DND-41 (cell line): ENCODE measurements at regions not wholly inside any gene's neighbourhood (a gene's known extent, or its start where the extent isn't known, plus 50 kb on each side); places are given as distances from the start of the nearest gene placed in this dataset.

Experiments used
- ATAC-seq: fragments of 200-7000 bp; cut with Tn5 transposase; 3 replicates; pipeline ENCODE4 v1.9.1; 2021; ENCODE audit warnings: low read depth; ENCODE audit not compliant: insufficient read depth
- DNase-seq: peaks from one replicate; pipeline ENCODE4 v3.0.0-alpha.2; 2020
- H2AFZ ChIP-seq: 2 replicates; pipeline ENCODE4 v1.6.0; 2012; ENCODE audit warnings: low read depth, low read length
- H3K27ac ChIP-seq: 2 replicates; pipeline ENCODE4 v1.5.1; 2012; ENCODE audit warnings: low read length, inconsistent platforms
- H3K27me3 ChIP-seq: fragments of 200-600 bp; sonication (generic); 2 replicates; pipeline ENCODE4 v1.6.0; 2012; ENCODE audit warnings: low read length, mild to moderate bottlenecking, inconsistent platforms; ENCODE audit not compliant: insufficient read depth, poor library complexity
- H3K36me3 ChIP-seq: 2 replicates; pipeline ENCODE4 v1.5.1; 2012; ENCODE audit warnings: low read length, inconsistent platforms; ENCODE audit not compliant: insufficient read depth
- H3K4me1 ChIP-seq: 2 replicates; pipeline ENCODE4 v1.5.1; 2012; ENCODE audit warnings: mild to moderate bottlenecking, low read length; ENCODE audit not compliant: insufficient read depth
- H3K4me2 ChIP-seq: 2 replicates; pipeline ENCODE4 v1.6.0; 2012; ENCODE audit warnings: mild to moderate bottlenecking, moderate library complexity, low read length, inconsistent platforms; ENCODE audit not compliant: insufficient read depth
- H3K4me3 ChIP-seq, 2 experiments: fragments of 200-600 bp in 1 of 2; shearing (Covaris generic) in 1 of 2; 2 replicates each; pipeline ENCODE4 v1.5.1; 2012 to 2016; ENCODE audit warnings: inconsistent platforms in 2 of 2, low read length in 2 of 2, mild to moderate bottlenecking in 2 of 2, low read depth in 1 of 2, moderate library complexity in 1 of 2
- H3K79me2 ChIP-seq: 2 replicates; pipeline ENCODE4 v1.6.0; 2012; ENCODE audit warnings: low read length, inconsistent platforms; ENCODE audit not compliant: insufficient read depth
- H3K9ac ChIP-seq: 2 replicates; pipeline ENCODE4 v1.6.0; 2012; ENCODE audit warnings: low read depth, mild to moderate bottlenecking, inconsistent platforms, low read length, moderate library complexity
- H3K9me3 ChIP-seq: 2 replicates; pipeline ENCODE4 v1.5.1; 2012; ENCODE audit warnings: low read length, moderate library complexity, mild to moderate bottlenecking, inconsistent platforms; ENCODE audit not compliant: insufficient read depth, severe bottlenecking
- H4K20me1 ChIP-seq: 2 replicates; pipeline ENCODE4 v1.6.0; 2012; ENCODE audit warnings: low read length; ENCODE audit not compliant: insufficient read depth
- CTCF ChIP-seq: IDR thresholded peaks from 2 replicates; pipeline ENCODE4 v1.5.1; 2012; ENCODE audit warnings: borderline replicate concordance, low read length, moderate library complexity, mild to moderate bottlenecking; ENCODE audit not compliant: poor library complexity, severe bottlenecking; ENCODE audit errors: extremely low read depth
- EZH2 ChIP-seq: IDR thresholded peaks from 3 replicates; pipeline ENCODE4 v1.6.1; 2012; ENCODE audit warnings: borderline replicate concordance, low read depth, mild to moderate bottlenecking, moderate library complexity, low read length, inconsistent platforms; ENCODE audit not compliant: severe bottlenecking

- Histone ChIP-seq H4K20me1 (no peaks in the 10 kb centered on the region), H3K79me2 (no peaks in the 10 kb centered on the region), H3K9me3 (no peaks in the 10 kb centered on the region), H3K36me3 (no peaks in the 10 kb centered on the region), H3K9ac (no peak overlapping the region), H2AFZ (no peak overlapping the region), H3K27ac (no peak overlapping the region), H3K4me2 (no peak overlapping the region), H3K4me3 (no peak overlapping the region), H3K27me3 (no peaks in the 10 kb centered on the region), H3K4me1 (no peaks in the 10 kb centered on the region)
- ATAC-seq (no peak), DNase-seq (no peak)
- TF ChIP-seq EZH2 (no peak), CTCF (no peak)
Measured at GRCh38 chr21:32206631-32207405, 72.0 kb downstream of the MIS18A start.

- no peak for DNase-seq
- no peaks in the 10 kb centered on the region for H3K27me3 ChIP-seq
- ATAC-seq: no peak
- no peak overlapping the region for H3K4me2 ChIP-seq
- no peaks in the 10 kb centered on the region for H4K20me1 ChIP-seq
- H3K27ac ChIP-seq: no peak overlapping the region
- TF ChIP-seq EZH2 (no peak), CTCF (no peak)
- no peaks in the 10 kb centered on the region for H3K36me3 ChIP-seq
- H3K4me1 ChIP-seq: no peaks in the 10 kb centered on the region
- no peak overlapping the region for H3K9ac ChIP-seq
- H3K79me2 ChIP-seq: no peaks in the 10 kb centered on the region
- H3K4me3 ChIP-seq: no peak overlapping the region
- no peaks in the 10 kb centered on the region for H3K9me3 ChIP-seq
- no peak overlapping the region for H2AFZ ChIP-seq
Measured at GRCh38 chr21:32203877-32204480, 74.9 kb downstream of the MIS18A start.

GRCh38 chr21:32200029-32200428, 78.8 kb downstream of the MIS18A start:
- H3K27me3 ChIP-seq: no peaks in the 10 kb centered on the region
- H3K9me3 ChIP-seq: no peaks in the 10 kb centered on the region
- TF ChIP-seq EZH2 (no peak), CTCF (no peak)
- ATAC-seq: no peak
- H3K79me2 ChIP-seq: no peaks in the 10 kb centered on the region
- no peaks in the 10 kb centered on the region for H4K20me1 ChIP-seq
- DNase-seq: no peak
- H3K27ac ChIP-seq: no peak overlapping the region
- H3K4me1 ChIP-seq: no peaks in the 10 kb centered on the region
- no peak overlapping the region for H3K4me3 ChIP-seq
- H3K36me3 ChIP-seq: no peaks in the 10 kb centered on the region
- no peak overlapping the region for H3K4me2 ChIP-seq
- no peak overlapping the region for H2AFZ ChIP-seq
- no peak overlapping the region for H3K9ac ChIP-seq
